ENCODE measurements at regions not wholly inside any gene's neighbourhood (a gene's known extent, or its start where the extent isn't known, plus 50 kb on each side); places are given as distances from the start of the nearest gene placed in this dataset.

DNA sequence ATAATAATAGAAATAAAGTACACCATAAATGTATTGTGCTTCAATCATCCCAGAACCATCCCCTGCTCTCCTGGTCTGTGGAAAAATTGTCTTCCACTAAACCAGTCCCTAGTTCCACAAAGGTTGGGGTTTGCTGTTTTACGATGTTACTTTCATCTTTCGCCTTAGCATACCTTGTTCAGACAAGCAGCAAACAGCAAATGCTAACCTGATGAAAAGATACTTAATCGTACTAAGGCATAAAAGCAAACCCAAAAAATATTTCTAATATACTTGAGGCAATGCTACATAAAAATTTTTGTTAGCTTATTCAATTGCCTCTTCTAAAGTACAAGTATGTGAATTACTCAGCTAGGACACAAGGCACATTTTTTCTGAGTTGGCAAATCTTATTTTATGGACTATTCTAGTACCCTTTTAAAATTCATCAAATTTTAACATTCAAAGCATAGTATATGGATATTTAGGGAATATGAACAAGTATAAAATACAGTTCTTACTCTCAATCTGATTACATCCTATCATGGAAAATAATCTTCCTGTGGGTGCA lies 97.1 kb upstream of the PLEKHG7 start:
- ChIA-PET POLR2A (no interaction called here), CTCF (interaction anchor here (1.2 to 2.2 kb wide), 2 partner anchors 10 to 30 kb away, joined by 4 read pairs; no protein-coding TSS in a partner anchor), SMC1A (ENCODE audit: uncharacterized antibody, unreplicated experiment) (interaction anchor here (0.8 to 2.8 kb wide), 4 partner anchors 10 to 1224 kb away, joined by 3 to 12 read pairs (median 3); no protein-coding TSS in a partner anchor), RAD21 (ENCODE audit: unreplicated experiment) (interaction anchor here (0.9 to 1.4 kb wide), 3 partner anchors 44 to 75 kb away, joined by 3 read pairs; no protein-coding TSS in a partner anchor)
- FAIRE-seq (no peak), ATAC-seq (no peak), DNase-seq (ENCODE audit: low read depth, low spot score) (no peak)
- TF ChIP-seq POU2F2 (IDR thresholded peaks at IDR 0.05; ENCODE audit: borderline replicate concordance, low read depth, low read length) = no peak
- no peak for TF ChIP-seq MYC (IDR thresholded peaks at IDR 0.05; ENCODE audit: insufficient read depth, insufficient read length, insufficient replicate concordance, low read length, severe bottlenecking)
- TF ChIP-seq RCOR1 (conservative IDR thresholded peaks at IDR 0.05; ENCODE audit: low read depth, low read length) = no peak
- TF ChIP-seq SIN3A (IDR thresholded peaks at IDR 0.05; ENCODE audit: low read depth, low read length) = no peak
- no peak for TF ChIP-seq MYB (IDR thresholded peaks at IDR 0.05; ENCODE audit: borderline replicate concordance, low read depth, low read length)
- no peak for TF ChIP-seq YBX1 (IDR thresholded peaks at IDR 0.05)
- TF ChIP-seq RELA (IDR thresholded peaks at IDR 0.05; ENCODE audit: borderline replicate concordance, partially characterized antibody) = no peak
- TF ChIP-seq, protein P1, sequence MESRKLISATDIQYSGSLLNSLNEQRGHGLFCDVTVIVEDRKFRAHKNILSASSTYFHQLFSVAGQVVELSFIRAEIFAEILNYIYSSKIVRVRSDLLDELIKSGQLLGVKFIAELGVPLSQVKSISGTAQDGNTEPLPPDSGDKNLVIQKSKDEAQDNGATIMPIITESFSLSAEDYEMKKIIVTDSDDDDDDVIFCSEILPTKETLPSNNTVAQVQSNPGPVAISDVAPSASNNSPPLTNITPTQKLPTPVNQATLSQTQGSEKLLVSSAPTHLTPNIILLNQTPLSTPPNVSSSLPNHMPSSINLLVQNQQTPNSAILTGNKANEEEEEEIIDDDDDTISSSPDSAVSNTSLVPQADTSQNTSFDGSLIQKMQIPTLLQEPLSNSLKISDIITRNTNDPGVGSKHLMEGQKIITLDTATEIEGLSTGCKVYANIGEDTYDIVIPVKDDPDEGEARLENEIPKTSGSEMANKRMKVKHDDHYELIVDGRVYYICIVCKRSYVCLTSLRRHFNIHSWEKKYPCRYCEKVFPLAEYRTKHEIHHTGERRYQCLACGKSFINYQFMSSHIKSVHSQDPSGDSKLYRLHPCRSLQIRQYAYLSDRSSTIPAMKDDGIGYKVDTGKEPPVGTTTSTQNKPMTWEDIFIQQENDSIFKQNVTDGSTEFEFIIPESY (IDR thresholded peaks at IDR 0.05) = no peak
- TF ChIP-seq SPI1 (IDR thresholded peaks at IDR 0.05; ENCODE audit: borderline replicate concordance, insufficient read depth, low read depth, low read length) = no peak
- TF ChIP-seq, protein P2, sequence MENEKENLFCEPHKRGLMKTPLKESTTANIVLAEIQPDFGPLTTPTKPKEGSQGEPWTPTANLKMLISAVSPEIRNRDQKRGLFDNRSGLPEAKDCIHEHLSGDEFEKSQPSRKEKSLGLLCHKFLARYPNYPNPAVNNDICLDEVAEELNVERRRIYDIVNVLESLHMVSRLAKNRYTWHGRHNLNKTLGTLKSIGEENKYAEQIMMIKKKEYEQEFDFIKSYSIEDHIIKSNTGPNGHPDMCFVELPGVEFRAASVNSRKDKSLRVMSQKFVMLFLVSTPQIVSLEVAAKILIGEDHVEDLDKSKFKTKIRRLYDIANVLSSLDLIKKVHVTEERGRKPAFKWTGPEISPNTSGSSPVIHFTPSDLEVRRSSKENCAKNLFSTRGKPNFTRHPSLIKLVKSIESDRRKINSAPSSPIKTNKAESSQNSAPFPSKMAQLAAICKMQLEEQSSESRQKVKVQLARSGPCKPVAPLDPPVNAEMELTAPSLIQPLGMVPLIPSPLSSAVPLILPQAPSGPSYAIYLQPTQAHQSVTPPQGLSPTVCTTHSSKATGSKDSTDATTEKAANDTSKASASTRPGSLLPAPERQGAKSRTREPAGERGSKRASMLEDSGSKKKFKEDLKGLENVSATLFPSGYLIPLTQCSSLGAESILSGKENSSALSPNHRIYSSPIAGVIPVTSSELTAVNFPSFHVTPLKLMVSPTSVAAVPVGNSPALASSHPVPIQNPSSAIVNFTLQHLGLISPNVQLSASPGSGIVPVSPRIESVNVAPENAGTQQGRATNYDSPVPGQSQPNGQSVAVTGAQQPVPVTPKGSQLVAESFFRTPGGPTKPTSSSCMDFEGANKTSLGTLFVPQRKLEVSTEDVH (IDR thresholded peaks at IDR 0.05; ENCODE audit: low read depth, partially characterized antibody) = no peak
- no peak for TF ChIP-seq RFX5 (IDR thresholded peaks at IDR 0.05; ENCODE audit: low read depth, low read length)
- no peak for TF ChIP-seq TARDBP (IDR thresholded peaks at IDR 0.05; ENCODE audit: borderline replicate concordance)
- no peak for TF ChIP-seq HDAC2 (IDR thresholded peaks at IDR 0.05)
- TF ChIP-seq, protein P3, sequence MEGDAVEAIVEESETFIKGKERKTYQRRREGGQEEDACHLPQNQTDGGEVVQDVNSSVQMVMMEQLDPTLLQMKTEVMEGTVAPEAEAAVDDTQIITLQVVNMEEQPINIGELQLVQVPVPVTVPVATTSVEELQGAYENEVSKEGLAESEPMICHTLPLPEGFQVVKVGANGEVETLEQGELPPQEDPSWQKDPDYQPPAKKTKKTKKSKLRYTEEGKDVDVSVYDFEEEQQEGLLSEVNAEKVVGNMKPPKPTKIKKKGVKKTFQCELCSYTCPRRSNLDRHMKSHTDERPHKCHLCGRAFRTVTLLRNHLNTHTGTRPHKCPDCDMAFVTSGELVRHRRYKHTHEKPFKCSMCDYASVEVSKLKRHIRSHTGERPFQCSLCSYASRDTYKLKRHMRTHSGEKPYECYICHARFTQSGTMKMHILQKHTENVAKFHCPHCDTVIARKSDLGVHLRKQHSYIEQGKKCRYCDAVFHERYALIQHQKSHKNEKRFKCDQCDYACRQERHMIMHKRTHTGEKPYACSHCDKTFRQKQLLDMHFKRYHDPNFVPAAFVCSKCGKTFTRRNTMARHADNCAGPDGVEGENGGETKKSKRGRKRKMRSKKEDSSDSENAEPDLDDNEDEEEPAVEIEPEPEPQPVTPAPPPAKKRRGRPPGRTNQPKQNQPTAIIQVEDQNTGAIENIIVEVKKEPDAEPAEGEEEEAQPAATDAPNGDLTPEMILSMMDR (IDR thresholded peaks at IDR 0.05 in 2 of 3, conservative IDR thresholded peaks at IDR 0.05 in 1 of 3; ENCODE audit: control insufficient read depth in 2 of 3, extremely low read depth in 1 of 3, insufficient read depth in 1 of 3, low read depth in 3 of 3, low read length in 3 of 3) = no peak
- H2AFZ ChIP-seq (ENCODE audit: control insufficient read depth, low read depth, low read length) = no peak overlapping the region
- no peaks in the 10 kb centered on the region for H3K36me3 ChIP-seq (ENCODE audit: control insufficient read depth in 2 of 2, insufficient read depth in 2 of 2, low read length in 1 of 2)
- H3K27ac ChIP-seq (ENCODE audit: control insufficient read depth, insufficient read depth) = no peak overlapping the region
- H3K9me3 ChIP-seq (replicated peaks; ENCODE audit: control insufficient read depth, insufficient read depth, low read length) = peaks cover 1% of the 10 kb centered on the region; the same call in 1 of the 3 replicates
- intact Hi-C loops (cut with micrococcal nuclease; ENCODE audit: unreplicated experiment) (no loop called here), in situ Hi-C loops (cut with MboI) (no loop called here)
- no peak overlapping the region for H3K4me2 ChIP-seq (ENCODE audit: control insufficient read depth, insufficient read depth)
- H3K4me3 ChIP-seq = no peak overlapping the region
- H3K9ac ChIP-seq (ENCODE audit: control insufficient read depth, insufficient read depth, low read length) = no peak overlapping the region
- BruUV-seq (replicated peaks) = no TSS peak
- H3K4me1 ChIP-seq (ENCODE audit: control insufficient read depth, insufficient read depth, low read length) = no peaks in the 10 kb centered on the region
- WGBS (ENCODE audit: insufficient coverage, insufficient replicate concordance, low lambda C conversion rate, missing lambda C conversion rate) = 83% methylated on average over 3 of the region's 3 CpGs
- no peaks in the 10 kb centered on the region for H3K27me3 ChIP-seq (replicated peaks in 1 of 2; ENCODE audit: control insufficient read depth in 2 of 2, insufficient read depth in 2 of 2, low read length in 1 of 2)
- H3K79me2 ChIP-seq (ENCODE audit: control insufficient read depth, insufficient read depth, low read length) = no peaks in the 10 kb centered on the region
- H4K20me1 ChIP-seq (ENCODE audit: control insufficient read depth, insufficient read depth) = no peaks in the 10 kb centered on the region

All from GM12878 (cell line).